GM23338 (cell line): ENCODE measurements at regions not wholly inside any gene's neighbourhood (a gene's known extent, or its start where the extent isn't known, plus 50 kb on each side); places are given as distances from the start of the nearest gene placed in this dataset.

Source experiments
- ATAC-seq: fragments of 200-7000 bp; cut with Tn5 transposase; 3 replicates; pipeline ENCODE4 v1.9.1; 2020
- DNase-seq: peaks from one replicate; pipeline ENCODE4 v3.0.0-alpha.2; 2015; ENCODE audit warnings: low spot score
- H2AFZ ChIP-seq: fragments of 200-600 bp; sonication (generic); 2 replicates; pipeline ENCODE4 v1.8.0; 2016; ENCODE audit warnings: antibody characterized with exemption, mild to moderate bottlenecking, moderate library complexity
- H3F3A ChIP-seq: fragments of 200-600 bp; sonication (generic); replicated peaks from 2 replicates; pipeline ENCODE4 v1.8.0; 2017; ENCODE audit warnings: antibody characterized with exemption, mixed run types, low read depth
- H3K27ac ChIP-seq: fragments of 200-600 bp; sonication (generic); 2 replicates; pipeline ENCODE4 v1.6.1; 2016; ENCODE audit warnings: low read depth
- H3K27me3 ChIP-seq: fragments of 200-600 bp; sonication (generic); 2 replicates; pipeline ENCODE4 v1.8.0; 2016; ENCODE audit warnings: mild to moderate bottlenecking, mixed run types, moderate library complexity; ENCODE audit not compliant: insufficient read depth
- H3K36me3 ChIP-seq: fragments of 200-600 bp; sonication (generic); 2 replicates; pipeline ENCODE4 v1.8.0; 2016; ENCODE audit warnings: mild to moderate bottlenecking; ENCODE audit not compliant: insufficient read depth
- H3K4me1 ChIP-seq: fragments of 200-600 bp; sonication (generic); 2 replicates; pipeline ENCODE4 v1.8.0; 2016; ENCODE audit warnings: mild to moderate bottlenecking, moderate library complexity; ENCODE audit not compliant: insufficient read depth
- H3K4me2 ChIP-seq: fragments of 200-600 bp; sonication (generic); 2 replicates; pipeline ENCODE4 v1.7.1; 2017; ENCODE audit warnings: mixed run types
- H3K4me3 ChIP-seq: fragments of 200-600 bp; sonication (generic); 2 replicates; pipeline ENCODE4 v1.6.1; 2016; ENCODE audit warnings: mixed run types
- H3K79me2 ChIP-seq: fragments of 200-600 bp; sonication (generic); replicated peaks from 2 replicates; pipeline ENCODE4 v1.8.0; 2017; ENCODE audit warnings: mild to moderate bottlenecking; ENCODE audit not compliant: insufficient read depth
- H3K9me2 ChIP-seq: fragments of 200-600 bp; sonication (generic); 2 replicates; pipeline ENCODE4 v1.8.0; 2017; ENCODE audit not compliant: insufficient read depth
- H4K20me1 ChIP-seq: fragments of 200-600 bp; sonication (generic); replicated peaks from 2 replicates; pipeline ENCODE4 v1.8.0; 2017; ENCODE audit warnings: mild to moderate bottlenecking; ENCODE audit not compliant: insufficient read depth
- H3K27ac Mint-ChIP-seq: 2 replicates; pipeline ENCODE4 v1.8.0; 2020; ENCODE audit warnings: inconsistent platforms, mild to moderate bottlenecking, moderate library complexity, mixed read lengths
- H3K27me3 Mint-ChIP-seq: 3 replicates; pipeline ENCODE4 v1.8.0; 2022; ENCODE audit warnings: low read depth, mild to moderate bottlenecking, moderate library complexity, mixed read lengths, inconsistent platforms; ENCODE audit not compliant: insufficient read depth, poor library complexity
- H3K36me3 Mint-ChIP-seq: 3 replicates; pipeline ENCODE4 v1.8.0; 2021; ENCODE audit warnings: low read depth, mild to moderate bottlenecking, inconsistent platforms, moderate library complexity, mixed read lengths
- H3K4me1 Mint-ChIP-seq: 3 replicates; pipeline ENCODE4 v1.8.0; 2020; ENCODE audit warnings: mild to moderate bottlenecking, inconsistent platforms, mixed read lengths
- H3K4me3 Mint-ChIP-seq: 3 replicates; pipeline ENCODE4 v1.8.0; 2021; ENCODE audit warnings: moderate library complexity, mild to moderate bottlenecking, inconsistent platforms, mixed read lengths
- H3K9me3 Mint-ChIP-seq: 3 replicates; pipeline ENCODE4 v1.8.0; 2020; ENCODE audit warnings: moderate library complexity, mild to moderate bottlenecking, inconsistent platforms, mixed read lengths
- ETS1 ChIP-seq: IDR thresholded peaks from 2 replicates; pipeline ENCODE4 v1.6.1; 2016; ENCODE audit warnings: antibody characterized with exemption
- EZH2 ChIP-seq: fragments of 200-600 bp; sonication (generic); IDR thresholded peaks from one replicate; pipeline ENCODE4 v1.8.0; 2017; ENCODE audit warnings: antibody characterized with exemption, mild to moderate bottlenecking, low read depth; ENCODE audit not compliant: unreplicated experiment
- EZH2phosphoT487 ChIP-seq: fragments of 200-600 bp; sonication (generic); IDR thresholded peaks from one replicate; pipeline ENCODE4 v1.8.1; 2018; ENCODE audit warnings: antibody characterized with exemption; ENCODE audit not compliant: unreplicated experiment
- JUNB ChIP-seq: IDR thresholded peaks from one replicate; pipeline ENCODE4 v1.6.1; 2016; ENCODE audit warnings: antibody characterized with exemption; ENCODE audit not compliant: unreplicated experiment
- NANOG ChIP-seq: IDR thresholded peaks from 2 replicates; pipeline ENCODE4 v1.6.1; 2016; ENCODE audit warnings: antibody characterized with exemption, borderline replicate concordance
- POLR2AphosphoS5 ChIP-seq: IDR thresholded peaks from 2 replicates; pipeline ENCODE4 v1.6.1; 2016; ENCODE audit warnings: antibody characterized with exemption, low read depth
- STAT1 ChIP-seq: IDR thresholded peaks from one replicate; pipeline ENCODE4 v1.6.1; 2016; ENCODE audit warnings: antibody characterized with exemption; ENCODE audit not compliant: unreplicated experiment
- ZNF114 ChIP-seq: fragments of 250-450 bp; sonication (Bioruptor Pico); IDR thresholded peaks from 2 replicates; pipeline ENCODE4 v1.5.0; 2020; ENCODE audit warnings: mild to moderate bottlenecking, moderate library complexity
- ZNF331 ChIP-seq: fragments of 250-450 bp; sonication (Bioruptor Pico); IDR thresholded peaks from 2 replicates; pipeline ENCODE4 v1.5.0; 2020; ENCODE audit warnings: low read depth, mild to moderate bottlenecking, moderate library complexity
- TF ChIP-seq, protein P1 (sequence below): fragments of 250-450 bp; sonication (Bioruptor Pico); IDR thresholded peaks from 2 replicates; pipeline ENCODE4 v1.5.0; 2020; ENCODE audit warnings: mild to moderate bottlenecking, moderate library complexity

GRCh38 chr2:236666646-236667204 is 97.1 kb downstream of the ACKR3 start:
- no peaks in the 10 kb centered on the region for H3K36me3 ChIP-seq
- no peak for ATAC-seq
- Mint-ChIP-seq H3K27ac (no peak overlapping the region), H3K9me3 (peaks cover 15% of the 10 kb centered on the region), H3K4me3 (no peak overlapping the region), H3K36me3 (peaks cover 14% of the 10 kb centered on the region), H3K4me1 (peaks cover 13% of the 10 kb centered on the region), H3K27me3 (peaks cover 6% of the 10 kb centered on the region)
- H3K4me2 ChIP-seq: no peak overlapping the region
- H3K9me2 ChIP-seq: peaks cover 11% of the 10 kb centered on the region
- no peaks in the 10 kb centered on the region for H3K27me3 ChIP-seq
- no peaks in the 10 kb centered on the region for H3K79me2 ChIP-seq
- no peaks in the 10 kb centered on the region for H3F3A ChIP-seq
- no peak overlapping the region for H3K4me3 ChIP-seq
- no peaks in the 10 kb centered on the region for H4K20me1 ChIP-seq
- no peak for DNase-seq
- H3K4me1 ChIP-seq: peaks cover 4% of the 10 kb centered on the region; the same call in 1 of the 2 replicates
- no peak overlapping the region for H2AFZ ChIP-seq
- H3K27ac ChIP-seq: no peak overlapping the region
- no peak for TF ChIP-seq STAT1
- no peak for TF ChIP-seq NANOG
- no peak for TF ChIP-seq JUNB
- TF ChIP-seq ETS1: no peak
- no peak for TF ChIP-seq ZNF331 (CRISPR knock-in tag)
- TF ChIP-seq ZNF114 (CRISPR knock-in tag): no peak
- no peak for TF ChIP-seq EZH2
- TF ChIP-seq EZH2phosphoT487: no peak

DNA sequence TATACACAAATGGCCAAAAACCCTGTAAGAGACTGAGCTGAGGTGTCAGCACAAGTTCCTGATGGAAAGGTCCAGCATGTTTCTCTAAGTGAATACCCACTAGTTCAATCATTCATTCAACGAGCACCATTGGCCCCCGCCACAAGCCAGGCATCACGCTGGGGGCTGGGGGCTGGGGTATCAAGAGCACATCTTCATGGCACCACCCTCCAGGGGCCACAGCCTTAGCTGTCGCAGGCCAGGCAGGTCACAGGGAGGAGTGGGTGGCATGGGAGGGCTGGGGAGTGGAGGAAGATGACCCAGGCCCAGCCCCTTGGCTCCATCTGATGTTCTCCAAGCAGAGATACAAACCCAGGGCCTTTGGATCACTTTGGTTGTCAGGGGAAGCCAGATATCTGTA is 97.9 kb downstream of the ACKR3 start:
- DNase-seq: no peak
- Histone ChIP-seq H3K27ac (no peak overlapping the region), H3K79me2 (no peaks in the 10 kb centered on the region), H3K27me3 (no peaks in the 10 kb centered on the region), H2AFZ (no peak overlapping the region), H3K4me2 (no peak overlapping the region), H3K36me3 (no peaks in the 10 kb centered on the region), H3F3A (no peaks in the 10 kb centered on the region), H4K20me1 (no peaks in the 10 kb centered on the region), H3K4me1 (no peaks in the 10 kb centered on the region), H3K4me3 (no peak overlapping the region), H3K9me2 (peaks cover 5% of the 10 kb centered on the region)
- Mint-ChIP-seq H3K4me3 (no peak overlapping the region), H3K27me3 (peaks cover 3% of the 10 kb centered on the region), H3K9me3 (peaks cover 19% of the 10 kb centered on the region), H3K36me3 (peaks cover 14% of the 10 kb centered on the region), H3K27ac (no peak overlapping the region), H3K4me1 (peaks cover 9% of the 10 kb centered on the region)
- no peak for ATAC-seq
- TF ChIP-seq EZH2 (no peak), STAT1 (no peak), ETS1 (no peak), EZH2phosphoT487 (no peak), POLR2AphosphoS5 (no peak)
- TF ChIP-seq, protein P1, sequence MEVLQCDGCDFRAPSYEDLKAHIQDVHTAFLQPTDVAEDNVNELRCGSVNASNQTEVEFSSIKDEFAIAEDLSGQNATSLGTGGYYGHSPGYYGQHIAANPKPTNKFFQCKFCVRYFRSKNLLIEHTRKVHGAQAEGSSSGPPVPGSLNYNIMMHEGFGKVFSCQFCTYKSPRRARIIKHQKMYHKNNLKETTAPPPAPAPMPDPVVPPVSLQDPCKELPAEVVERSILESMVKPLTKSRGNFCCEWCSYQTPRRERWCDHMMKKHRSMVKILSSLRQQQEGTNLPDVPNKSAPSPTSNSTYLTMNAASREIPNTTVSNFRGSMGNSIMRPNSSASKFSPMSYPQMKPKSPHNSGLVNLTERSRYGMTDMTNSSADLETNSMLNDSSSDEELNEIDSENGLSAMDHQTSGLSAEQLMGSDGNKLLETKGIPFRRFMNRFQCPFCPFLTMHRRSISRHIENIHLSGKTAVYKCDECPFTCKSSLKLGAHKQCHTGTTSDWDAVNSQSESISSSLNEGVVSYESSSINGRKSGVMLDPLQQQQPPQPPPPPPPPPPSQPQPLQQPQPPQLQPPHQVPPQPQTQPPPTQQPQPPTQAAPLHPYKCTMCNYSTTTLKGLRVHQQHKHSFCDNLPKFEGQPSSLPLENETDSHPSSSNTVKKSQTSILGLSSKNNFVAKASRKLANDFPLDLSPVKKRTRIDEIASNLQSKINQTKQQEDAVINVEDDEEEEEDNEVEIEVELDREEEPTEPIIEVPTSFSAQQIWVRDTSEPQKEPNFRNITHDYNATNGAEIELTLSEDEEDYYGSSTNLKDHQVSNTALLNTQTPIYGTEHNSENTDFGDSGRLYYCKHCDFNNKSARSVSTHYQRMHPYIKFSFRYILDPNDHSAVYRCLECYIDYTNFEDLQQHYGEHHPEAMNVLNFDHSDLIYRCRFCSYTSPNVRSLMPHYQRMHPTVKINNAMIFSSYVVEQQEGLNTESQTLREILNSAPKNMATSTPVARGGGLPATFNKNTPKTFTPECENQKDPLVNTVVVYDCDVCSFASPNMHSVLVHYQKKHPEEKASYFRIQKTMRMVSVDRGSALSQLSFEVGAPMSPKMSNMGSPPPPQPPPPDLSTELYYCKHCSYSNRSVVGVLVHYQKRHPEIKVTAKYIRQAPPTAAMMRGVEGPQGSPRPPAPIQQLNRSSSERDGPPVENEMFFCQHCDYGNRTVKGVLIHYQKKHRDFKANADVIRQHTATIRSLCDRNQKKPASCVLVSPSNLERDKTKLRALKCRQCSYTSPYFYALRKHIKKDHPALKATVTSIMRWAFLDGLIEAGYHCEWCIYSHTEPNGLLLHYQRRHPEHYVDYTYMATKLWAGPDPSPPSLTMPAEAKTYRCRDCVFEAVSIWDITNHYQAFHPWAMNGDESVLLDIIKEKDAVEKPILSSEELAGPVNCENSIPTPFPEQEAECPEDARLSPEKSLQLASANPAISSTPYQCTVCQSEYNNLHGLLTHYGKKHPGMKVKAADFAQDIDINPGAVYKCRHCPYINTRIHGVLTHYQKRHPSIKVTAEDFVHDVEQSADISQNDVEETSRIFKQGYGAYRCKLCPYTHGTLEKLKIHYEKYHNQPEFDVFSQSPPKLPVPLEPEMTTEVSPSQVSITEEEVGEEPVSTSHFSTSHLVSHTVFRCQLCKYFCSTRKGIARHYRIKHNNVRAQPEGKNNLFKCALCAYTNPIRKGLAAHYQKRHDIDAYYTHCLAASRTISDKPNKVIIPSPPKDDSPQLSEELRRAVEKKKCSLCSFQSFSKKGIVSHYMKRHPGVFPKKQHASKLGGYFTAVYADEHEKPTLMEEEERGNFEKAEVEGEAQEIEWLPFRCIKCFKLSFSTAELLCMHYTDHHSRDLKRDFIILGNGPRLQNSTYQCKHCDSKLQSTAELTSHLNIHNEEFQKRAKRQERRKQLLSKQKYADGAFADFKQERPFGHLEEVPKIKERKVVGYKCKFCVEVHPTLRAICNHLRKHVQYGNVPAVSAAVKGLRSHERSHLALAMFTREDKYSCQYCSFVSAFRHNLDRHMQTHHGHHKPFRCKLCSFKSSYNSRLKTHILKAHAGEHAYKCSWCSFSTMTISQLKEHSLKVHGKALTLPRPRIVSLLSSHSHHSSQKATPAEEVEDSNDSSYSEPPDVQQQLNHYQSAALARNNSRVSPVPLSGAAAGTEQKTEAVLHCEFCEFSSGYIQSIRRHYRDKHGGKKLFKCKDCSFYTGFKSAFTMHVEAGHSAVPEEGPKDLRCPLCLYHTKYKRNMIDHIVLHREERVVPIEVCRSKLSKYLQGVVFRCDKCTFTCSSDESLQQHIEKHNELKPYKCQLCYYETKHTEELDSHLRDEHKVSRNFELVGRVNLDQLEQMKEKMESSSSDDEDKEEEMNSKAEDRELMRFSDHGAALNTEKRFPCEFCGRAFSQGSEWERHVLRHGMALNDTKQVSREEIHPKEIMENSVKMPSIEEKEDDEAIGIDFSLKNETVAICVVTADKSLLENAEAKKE (CRISPR knock-in tag): no peak
